ENCODE measurements at regions not wholly inside any gene's neighbourhood (a gene's known extent, or its start where the extent isn't known, plus 50 kb on each side); places are given as distances from the start of the nearest gene placed in this dataset.

DNA sequence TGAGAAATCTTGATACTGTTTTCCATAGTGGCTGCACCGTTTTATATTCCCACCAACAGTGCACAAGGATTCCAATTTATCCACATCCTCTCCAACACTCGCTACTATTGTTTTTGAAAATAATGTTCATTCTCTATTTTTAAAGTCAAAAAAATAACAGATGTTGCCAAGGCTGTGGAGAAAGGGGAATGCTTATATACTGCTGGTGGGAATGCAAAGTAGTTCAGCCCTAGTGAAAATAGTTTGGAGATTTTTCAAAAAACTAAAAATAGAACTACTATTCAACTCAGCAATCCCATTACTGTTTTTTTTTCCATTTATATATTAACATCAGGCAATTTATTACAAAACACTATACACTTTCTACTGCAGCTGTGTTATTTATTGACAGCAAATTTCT is 208.7 kb downstream of the CBLL2 start (continued):
- TF ChIP-seq, protein P1, sequence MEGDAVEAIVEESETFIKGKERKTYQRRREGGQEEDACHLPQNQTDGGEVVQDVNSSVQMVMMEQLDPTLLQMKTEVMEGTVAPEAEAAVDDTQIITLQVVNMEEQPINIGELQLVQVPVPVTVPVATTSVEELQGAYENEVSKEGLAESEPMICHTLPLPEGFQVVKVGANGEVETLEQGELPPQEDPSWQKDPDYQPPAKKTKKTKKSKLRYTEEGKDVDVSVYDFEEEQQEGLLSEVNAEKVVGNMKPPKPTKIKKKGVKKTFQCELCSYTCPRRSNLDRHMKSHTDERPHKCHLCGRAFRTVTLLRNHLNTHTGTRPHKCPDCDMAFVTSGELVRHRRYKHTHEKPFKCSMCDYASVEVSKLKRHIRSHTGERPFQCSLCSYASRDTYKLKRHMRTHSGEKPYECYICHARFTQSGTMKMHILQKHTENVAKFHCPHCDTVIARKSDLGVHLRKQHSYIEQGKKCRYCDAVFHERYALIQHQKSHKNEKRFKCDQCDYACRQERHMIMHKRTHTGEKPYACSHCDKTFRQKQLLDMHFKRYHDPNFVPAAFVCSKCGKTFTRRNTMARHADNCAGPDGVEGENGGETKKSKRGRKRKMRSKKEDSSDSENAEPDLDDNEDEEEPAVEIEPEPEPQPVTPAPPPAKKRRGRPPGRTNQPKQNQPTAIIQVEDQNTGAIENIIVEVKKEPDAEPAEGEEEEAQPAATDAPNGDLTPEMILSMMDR (IDR thresholded peaks at IDR 0.05) = no peak

DNA sequence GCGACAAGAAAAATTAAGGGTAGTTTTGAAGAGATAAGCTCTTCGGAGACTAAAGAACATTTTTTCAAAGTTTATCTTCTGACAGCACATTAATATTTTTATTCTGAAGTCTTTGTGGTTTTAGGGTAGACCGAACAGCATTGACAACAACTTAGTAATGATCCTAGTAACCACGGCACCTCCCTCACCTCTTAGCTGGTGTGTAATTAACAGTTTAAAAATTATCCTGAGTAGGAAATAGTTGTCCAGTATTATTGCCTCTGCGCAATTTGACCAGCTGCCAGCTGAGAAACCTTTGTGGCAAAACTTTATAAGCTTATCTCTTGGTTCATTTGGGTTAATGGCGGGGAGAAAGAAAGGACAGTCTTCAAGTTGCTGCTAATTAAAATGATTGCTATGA is 213.6 kb downstream of the CBLL2 start:
- ChIA-PET POLR2A (no interaction called here), CTCF (interaction anchor here (0.8 kb wide), 1 partner anchor 11 kb away, joined by 4 read pairs; no protein-coding TSS in a partner anchor)
- H3K4me1 ChIP-seq = no peaks in the 10 kb centered on the region
- no peak overlapping the region for H3K27ac ChIP-seq
- H3K4me2 ChIP-seq = no peak overlapping the region
- DNase-seq (ENCODE audit: low read depth in 1 of 2, low spot score in 1 of 2) = no peak
- 47% methylated on average over 6 of the region's 6 CpGs for WGBS (ENCODE audit: missing lambda C conversion rate)
- no peaks in the 10 kb centered on the region for H3K9me3 ChIP-seq
- no peak overlapping the region for H3K4me3 ChIP-seq
- FAIRE-seq = no peak
- no peak for TF ChIP-seq NFE2L2 (conservative IDR thresholded peaks at IDR 0.05; ENCODE audit: low read length)
- no peak for TF ChIP-seq CBX2 (IDR thresholded peaks at IDR 0.05; ENCODE audit: borderline replicate concordance, low read depth)
- TF ChIP-seq, protein P1 (IDR thresholded peaks at IDR 0.05) = no peak
- no peak for TF ChIP-seq NPAS2 (CRISPR knock-in tag; IDR thresholded peaks at IDR 0.05; ENCODE audit: borderline replicate concordance)
- TF ChIP-seq ZFP36 (IDR thresholded peaks at IDR 0.05; ENCODE audit: borderline replicate concordance, partially characterized antibody) = no peak
- TF ChIP-seq ZNF302 (CRISPR knock-in tag; IDR thresholded peaks at IDR 0.05) = no peak
- TF ChIP-seq SMC3 (IDR thresholded peaks at IDR 0.05) = no peak
- no peak for TF ChIP-seq CHD2 (IDR thresholded peaks at IDR 0.05; ENCODE audit: low read length, partially characterized antibody)
- TF ChIP-seq, protein P2, sequence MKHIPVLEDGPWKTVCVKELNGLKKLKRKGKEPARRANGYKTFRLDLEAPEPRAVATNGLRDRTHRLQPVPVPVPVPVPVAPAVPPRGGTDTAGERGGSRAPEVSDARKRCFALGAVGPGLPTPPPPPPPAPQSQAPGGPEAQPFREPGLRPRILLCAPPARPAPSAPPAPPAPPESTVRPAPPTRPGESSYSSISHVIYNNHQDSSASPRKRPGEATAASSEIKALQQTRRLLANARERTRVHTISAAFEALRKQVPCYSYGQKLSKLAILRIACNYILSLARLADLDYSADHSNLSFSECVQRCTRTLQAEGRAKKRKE (CRISPR knock-in tag; IDR thresholded peaks at IDR 0.05; ENCODE audit: low read depth) = no peak
- TF ChIP-seq HDAC2 (IDR thresholded peaks at IDR 0.05) = no peak
- TF ChIP-seq FOSB (CRISPR knock-in tag; IDR thresholded peaks at IDR 0.05) = no peak
- no peak for TF ChIP-seq GATA3 (IDR thresholded peaks at IDR 0.05; ENCODE audit: borderline replicate concordance)
- no peak for TF ChIP-seq ZC3H11A (IDR thresholded peaks at IDR 0.05)
- no peak for TF ChIP-seq ESRRA (IDR thresholded peaks at IDR 0.05; ENCODE audit: borderline replicate concordance, low read length)
- no peak for TF ChIP-seq RNF2 (IDR thresholded peaks at IDR 0.05; ENCODE audit: borderline replicate concordance, low read depth)
- no peak for TF ChIP-seq EP300 (IDR thresholded peaks at IDR 0.05)
- no peak for TF ChIP-seq EHMT2 (IDR thresholded peaks at IDR 0.05; ENCODE audit: low read depth)
- no peak for TF ChIP-seq RFX5 (IDR thresholded peaks at IDR 0.05)
- no peak for TF ChIP-seq TP53 (CRISPR knock-in tag; IDR thresholded peaks at IDR 0.05)
- no peak for ATAC-seq

DNA sequence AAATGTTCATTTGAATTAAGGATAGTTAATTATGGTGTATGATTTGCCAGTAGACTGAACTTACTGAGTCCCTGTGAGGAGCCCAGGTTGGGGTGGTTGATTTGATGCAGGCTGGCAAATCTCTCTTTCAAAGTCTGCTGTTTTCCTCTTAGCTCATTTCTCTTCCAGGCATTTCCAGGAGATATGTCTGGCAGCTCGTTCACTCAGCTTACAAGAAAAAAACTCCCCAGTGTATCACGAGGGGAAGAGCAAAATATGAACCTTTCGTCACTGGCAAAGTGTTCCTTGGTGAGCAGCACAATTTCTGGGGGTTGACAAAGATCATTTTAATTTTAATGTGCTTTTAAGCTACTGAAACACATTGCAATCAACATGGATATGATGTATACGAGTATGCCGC is 244.2 kb downstream of the CBLL2 start:
- 0% methylated on average over 5 of the region's 5 CpGs for WGBS (ENCODE audit: missing lambda C conversion rate)
- Histone ChIP-seq H3K4me2 (no peak overlapping the region), H3K4me1 (no peaks in the 10 kb centered on the region), H3K4me3 (no peak overlapping the region), H3K9me3 (no peaks in the 10 kb centered on the region), H3K27ac (no peak overlapping the region)
- ChIA-PET CTCF (no interaction called here), POLR2A (no interaction called here)
- FAIRE-seq (no peak), ATAC-seq (no peak), DNase-seq (ENCODE audit: low read depth in 1 of 2, low spot score in 1 of 2) (no peak)
- TF ChIP-seq FOSL2 (IDR thresholded peaks at IDR 0.05) (no peak), FOSL2 (CRISPR knock-in tag; IDR thresholded peaks at IDR 0.05) (no peak), RCOR1 (IDR thresholded peaks at IDR 0.05; ENCODE audit: low read depth, low read length) (no peak), ZC3H11A (IDR thresholded peaks at IDR 0.05) (no peak), HOXA7 (CRISPR knock-in tag; IDR thresholded peaks at IDR 0.05) (no peak), HEYL (CRISPR knock-in tag; IDR thresholded peaks at IDR 0.05) (no peak), RNF2 (IDR thresholded peaks at IDR 0.05; ENCODE audit: borderline replicate concordance, low read depth) (no peak), BHLHE40 (IDR thresholded peaks at IDR 0.05; ENCODE audit: low read depth, low read length) (no peak), HDAC2 (IDR thresholded peaks at IDR 0.05) (no peak)
